RCC 7860 (cell line): ENCODE measurements at regions not wholly inside any gene's neighbourhood (a gene's known extent, or its start where the extent isn't known, plus 50 kb on each side); places are given as distances from the start of the nearest gene placed in this dataset.
"Not testable (repeated sequence)": the region's sequence is repeated elsewhere in the genome, so short reads cannot be mapped to it uniquely, and the experiment has no call there.

Source experiments
- DNase-seq: peaks from one replicate; pipeline ENCODE4 v3.0.0-alpha.2; 2015; ENCODE audit warnings: low spot score
- FAIRE-seq: peaks from 2 replicates; lab custom pipeline; 2012; peaks lifted over from hg19 to GRCh38; lab: Jason Lieb, UNC

DNA sequence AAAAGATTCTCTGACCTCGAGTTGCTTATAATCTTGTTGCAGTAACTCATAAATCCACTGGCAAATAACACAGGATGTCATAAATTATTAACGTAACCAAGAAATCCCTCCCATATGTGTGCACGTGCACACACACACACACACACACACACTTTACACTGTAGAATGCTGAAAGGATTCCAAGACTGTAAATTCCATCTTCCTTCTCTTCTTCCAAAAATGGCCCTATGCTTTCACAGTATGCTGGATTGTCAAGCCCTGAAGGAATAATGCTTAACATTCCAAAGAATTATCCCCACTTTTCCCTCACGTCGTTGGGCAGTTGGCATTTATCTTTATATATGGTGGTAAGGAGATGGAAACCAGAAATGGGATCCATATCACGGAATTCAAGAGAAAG lies 117.5 kb upstream of the CRIM1 start:
- no peak for DNase-seq
- FAIRE-seq, result no peak

DNA sequence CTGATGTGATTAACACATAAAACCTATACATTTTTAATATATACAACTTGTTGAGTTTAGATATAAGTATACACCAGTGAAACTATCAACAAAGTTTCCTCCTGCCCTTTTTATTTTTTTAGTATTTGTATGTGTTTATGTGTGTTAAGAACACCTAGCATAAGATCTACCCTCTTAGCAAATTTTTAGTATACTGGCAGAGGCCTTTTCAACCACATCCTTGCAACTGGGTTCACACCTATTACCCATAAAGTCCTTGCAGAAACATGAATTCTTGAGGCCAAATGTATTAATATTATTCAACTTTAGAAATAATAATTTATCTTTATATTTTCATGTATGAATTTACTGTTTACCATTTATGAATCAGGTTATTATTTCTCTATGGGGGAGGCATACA lies 119.7 kb upstream of the CRIM1 start:
- DNase-seq (no peak), FAIRE-seq (no peak)

DNA sequence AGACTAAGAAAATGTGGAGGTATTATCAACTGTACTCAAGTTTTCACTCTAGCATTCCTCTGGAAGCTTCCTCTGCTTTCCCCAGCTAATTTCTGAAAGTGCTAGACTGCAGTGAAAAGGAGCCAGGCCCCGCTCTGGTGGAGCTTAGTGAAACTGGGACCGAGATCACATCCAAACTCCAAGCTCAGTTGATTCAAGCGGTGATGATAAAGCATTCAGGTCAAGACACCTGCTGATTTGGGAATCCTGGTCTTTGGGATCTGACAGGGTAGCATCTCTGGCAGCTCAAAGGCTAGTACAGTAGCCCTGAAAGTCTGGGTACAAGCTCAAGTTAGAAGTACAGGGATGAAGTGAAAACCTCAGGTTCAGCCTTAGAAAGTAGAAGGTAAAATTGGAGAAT lies 120.2 kb upstream of the CRIM1 start:
- DNase-seq, result no peak
- FAIRE-seq, result no peak

DNA sequence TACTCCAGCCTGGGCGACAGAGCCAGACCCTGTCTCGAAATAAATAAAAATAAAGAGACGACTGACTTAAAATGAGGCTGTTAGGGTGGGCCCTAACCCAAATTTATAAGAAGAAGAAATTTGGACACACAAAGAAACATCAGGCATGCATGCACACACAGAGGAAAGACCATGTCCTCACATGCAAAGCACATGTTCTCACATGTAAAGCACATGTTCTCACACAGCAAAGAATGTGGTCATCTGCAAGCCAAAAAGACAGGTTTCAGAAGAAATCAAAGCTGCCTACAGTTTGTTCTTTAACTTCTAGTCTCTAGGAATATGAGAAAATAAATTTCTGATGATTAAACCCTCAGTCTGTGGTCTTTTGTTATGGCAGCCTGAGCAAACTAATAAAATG lies 132.3 kb upstream of the CRIM1 start:
- no peak for DNase-seq
- FAIRE-seq, result no peak

DNA sequence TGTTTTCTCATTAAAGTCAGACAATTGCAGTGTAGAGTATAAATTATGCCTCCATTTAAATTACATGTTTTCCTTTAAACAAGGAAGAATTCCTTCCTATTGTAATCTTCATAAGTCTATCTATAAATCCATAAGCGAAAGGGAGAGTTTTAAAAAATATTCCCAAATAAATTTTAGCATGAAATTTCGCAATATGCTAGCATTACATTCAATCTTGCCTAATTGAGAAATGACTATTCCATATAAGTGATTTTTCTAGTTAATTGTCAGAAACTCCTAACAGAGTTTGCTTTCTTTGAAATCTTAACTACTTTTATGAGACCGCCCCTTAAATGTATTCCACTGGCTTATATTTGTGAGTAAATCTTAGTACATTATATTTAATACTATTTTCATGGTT lies 133.1 kb upstream of the CRIM1 start:
- FAIRE-seq, result no peak
- DNase-seq, result no peak

DNA sequence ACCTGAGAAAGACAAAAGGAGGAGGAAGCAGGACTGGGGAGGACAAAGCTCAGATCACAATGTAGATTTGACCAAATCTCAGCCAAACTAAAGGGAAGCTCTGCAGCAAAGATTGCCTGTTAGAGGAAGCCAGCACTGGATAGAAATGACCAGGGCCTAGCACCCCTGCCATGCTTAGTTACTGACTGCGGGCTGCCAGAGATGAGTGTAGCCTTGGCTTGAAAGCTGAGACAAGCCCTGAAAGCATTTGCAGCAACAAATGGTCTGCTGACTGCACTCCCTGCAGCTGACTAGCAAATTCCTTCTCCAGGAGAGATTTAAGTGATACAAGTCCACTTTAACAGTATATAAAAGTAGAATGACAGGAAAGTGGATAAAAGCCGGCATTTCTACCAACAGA lies 140.9 kb upstream of the CRIM1 start:
- DNase-seq (no peak), FAIRE-seq (no peak)

DNA sequence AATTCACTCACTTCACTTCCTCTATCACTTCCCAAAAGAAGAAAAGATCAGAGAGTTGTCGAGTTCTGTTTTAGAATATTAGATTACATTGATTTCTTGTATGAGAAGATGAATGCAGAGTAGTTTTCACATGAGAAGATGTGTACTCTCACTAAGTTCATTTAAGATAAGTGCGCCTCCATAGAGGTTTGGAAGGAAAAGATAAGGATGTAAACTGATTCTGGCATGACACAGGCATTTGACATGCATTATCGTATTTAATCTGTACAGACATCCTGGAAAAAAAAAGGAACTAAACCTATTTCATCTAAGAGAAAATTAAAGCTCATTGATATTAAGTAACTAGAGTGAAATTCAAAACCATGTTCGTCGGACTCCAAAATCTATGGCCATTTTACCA lies 152.2 kb upstream of the CRIM1 start:
- no peak for FAIRE-seq
- no peak for DNase-seq

DNA sequence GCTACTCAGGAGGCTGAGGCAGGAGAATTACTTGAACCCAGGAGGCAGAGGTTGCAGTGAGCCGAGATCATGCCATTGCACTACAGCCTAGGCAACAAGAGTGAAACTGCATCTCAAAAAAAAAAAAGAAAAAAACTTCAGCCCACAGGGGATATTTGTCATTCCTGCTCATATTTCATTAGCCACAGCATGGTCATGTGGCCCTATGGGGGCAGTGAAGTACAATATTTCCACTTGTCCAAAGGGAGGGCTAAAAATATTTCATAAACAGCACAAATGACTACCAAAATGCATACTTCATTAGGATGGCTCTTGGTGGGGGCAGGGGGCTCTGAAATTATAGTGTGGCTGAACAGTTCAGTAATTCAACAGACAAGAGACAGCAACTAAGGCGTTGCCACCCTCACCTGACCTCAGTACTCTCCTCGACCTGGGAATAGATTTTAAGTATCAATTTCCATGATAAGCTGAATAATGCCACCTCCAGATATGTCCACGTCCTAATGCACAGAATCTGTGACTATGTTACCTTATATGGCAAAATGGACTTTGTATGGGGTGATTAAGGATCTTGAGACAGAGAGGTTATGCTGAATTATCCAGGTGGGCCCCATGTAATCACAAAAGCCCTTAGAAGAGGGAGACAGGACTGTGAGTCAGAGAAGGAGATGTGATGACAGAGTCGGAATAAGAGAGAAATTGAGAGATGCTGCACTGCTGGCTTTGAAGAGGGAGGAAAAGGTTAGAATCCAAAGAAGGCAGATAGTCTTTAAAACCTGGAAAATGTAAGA lies 158.2 kb upstream of the CRIM1 start:
- no peak for DNase-seq
- no peak for FAIRE-seq

DNA sequence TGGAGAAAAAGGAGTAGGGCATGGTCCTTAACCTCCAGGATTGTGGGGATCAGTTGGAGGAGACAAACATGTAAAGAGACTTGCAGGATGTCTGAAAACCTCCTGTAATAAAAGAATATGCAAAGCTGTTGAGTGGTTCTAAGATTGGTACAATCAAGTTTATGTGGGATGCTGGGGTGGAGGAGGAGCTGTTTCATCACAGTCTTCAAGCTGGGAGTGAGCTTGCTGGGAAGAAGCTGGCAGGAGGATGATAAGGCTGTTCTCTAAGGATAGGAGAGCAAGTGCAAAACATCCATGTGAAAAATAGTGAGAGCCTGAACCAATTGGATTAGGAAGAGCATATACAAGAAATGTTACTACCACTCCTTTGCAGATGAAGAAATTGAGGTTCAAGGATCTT lies 161.9 kb upstream of the CRIM1 start:
- no peak for DNase-seq
- FAIRE-seq, result no peak

DNA sequence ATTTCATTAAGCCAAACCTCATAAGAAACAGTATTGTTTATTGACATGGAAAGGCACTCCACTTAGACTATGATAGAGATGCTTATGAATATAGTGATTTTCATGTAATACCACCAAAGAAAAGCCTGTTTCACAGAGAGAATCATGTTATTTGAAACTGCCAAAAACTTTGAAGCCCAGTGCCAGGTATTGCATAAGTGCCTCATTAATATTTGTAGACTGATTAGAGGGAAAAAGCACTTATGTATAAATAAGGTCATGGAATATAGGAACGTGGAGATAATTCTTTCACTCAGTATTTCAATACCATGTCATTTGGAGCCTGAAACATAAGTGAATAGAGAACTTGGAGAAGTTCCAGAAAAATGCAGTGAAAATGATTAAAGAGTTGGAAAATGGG lies 162.6 kb upstream of the CRIM1 start:
- FAIRE-seq (no peak), DNase-seq (no peak)

DNA sequence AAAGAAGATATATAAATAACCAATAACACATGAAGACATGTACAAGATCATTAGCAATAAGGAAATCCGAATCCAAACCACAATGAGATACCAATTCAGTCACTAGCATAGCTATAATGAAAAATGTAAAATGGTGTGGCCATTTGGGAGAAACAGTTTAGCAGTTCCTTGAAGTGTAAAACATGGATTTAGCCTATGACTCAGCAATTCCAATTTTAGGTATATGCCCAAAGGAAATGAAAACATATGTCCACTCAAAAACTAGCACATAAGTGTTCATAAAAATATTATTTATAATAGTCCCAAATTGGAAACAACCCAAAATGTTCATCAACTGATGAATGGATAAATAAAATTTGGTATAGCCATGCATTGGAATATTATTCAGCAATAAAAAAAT lies 165.5 kb upstream of the CRIM1 start:
- no peak for FAIRE-seq
- DNase-seq, result no peak

DNA sequence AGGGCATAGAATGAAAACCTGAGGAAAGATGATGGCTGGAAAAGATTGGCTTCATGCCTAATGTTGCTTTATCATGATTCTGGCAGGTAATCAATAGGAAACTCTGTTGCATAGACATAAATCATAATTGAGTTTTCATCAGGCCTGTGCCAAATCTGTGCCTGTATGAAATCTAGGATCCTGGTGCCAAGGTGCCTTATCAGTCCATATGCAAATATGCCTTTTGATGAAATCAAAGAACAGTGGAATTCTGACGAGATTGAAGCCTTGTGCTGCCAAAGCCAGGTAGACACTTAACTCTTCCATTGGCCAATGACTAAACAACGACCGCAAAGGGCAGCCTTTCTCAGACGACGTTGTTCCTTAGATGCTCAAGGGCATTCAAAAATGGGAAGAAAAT lies 170.0 kb upstream of the CRIM1 start:
- DNase-seq, result no peak
- no peak for FAIRE-seq

DNA sequence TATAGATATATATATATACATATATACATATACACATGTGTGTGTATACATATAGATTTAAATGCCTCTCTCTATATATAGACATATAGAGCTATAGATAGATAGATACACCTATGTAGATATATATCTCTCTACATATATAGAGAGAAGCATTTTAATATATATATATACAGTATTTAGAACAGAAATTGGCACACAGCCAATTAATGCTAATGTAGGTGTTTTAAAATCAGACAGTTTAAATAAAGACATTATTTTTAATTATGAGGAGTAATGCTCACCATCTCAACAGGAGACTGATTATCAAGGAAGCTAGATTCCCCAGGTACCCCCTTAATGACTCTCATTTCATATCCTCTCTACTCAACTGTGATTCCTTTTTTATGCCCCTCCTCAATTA lies 170.7 kb upstream of the CRIM1 start:
- DNase-seq (no peak), FAIRE-seq (no peak)

DNA sequence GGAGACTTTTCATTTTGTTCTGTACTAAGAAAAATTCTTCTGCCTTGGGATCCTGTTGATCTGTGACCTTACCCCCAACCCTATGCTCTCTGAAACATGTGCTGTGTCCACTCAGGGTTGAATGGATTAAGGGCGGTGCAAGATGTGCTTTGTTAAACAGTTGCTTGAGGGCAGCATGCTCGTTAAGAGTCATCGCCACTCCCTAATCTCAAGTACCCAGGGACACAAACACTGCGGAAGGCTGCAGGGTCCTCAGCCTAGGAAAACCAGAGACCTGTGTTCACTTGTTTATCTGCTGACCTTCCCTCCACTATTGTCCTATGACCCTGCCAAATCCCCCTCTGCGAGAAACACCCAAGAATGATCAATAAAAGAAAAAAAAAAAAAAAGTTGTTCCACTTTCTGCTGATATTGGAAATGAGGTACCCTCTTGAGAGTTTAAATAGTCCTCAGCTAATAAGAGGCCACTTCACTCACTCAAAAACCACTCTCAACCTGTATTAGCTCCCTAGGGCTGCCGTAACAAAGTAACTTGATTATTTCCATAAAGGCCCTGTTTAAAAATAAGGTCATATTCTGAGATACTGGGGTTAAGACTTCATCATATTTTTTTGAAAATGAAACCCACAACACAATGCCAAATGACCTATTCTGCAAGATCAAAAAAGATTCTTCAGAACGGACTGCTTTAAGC lies 174.6 kb upstream of the CRIM1 start:
- not testable (repeated sequence) for FAIRE-seq, DNase-seq

DNA sequence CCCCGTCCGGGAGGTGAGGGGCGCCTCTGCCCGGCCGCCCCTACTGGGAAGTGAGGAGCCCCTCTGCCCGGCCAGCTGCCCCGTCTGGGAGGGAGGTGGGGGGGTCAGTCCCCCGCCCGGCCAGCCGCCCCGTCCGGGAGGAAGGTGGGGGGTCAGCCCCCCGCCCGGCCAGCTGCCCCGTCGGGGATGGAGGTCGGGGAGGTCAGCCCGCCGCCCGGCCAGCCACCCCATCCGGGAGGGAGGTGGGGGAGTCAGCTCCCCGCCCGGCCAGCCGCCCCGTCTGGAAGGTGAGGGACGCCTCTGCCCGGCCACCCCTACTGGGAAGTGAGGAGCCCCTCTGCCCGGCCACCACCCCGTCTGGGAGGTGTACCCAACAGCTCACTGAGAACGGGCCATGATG lies 175.3 kb upstream of the CRIM1 start:
- not testable (repeated sequence) for FAIRE-seq

DNA sequence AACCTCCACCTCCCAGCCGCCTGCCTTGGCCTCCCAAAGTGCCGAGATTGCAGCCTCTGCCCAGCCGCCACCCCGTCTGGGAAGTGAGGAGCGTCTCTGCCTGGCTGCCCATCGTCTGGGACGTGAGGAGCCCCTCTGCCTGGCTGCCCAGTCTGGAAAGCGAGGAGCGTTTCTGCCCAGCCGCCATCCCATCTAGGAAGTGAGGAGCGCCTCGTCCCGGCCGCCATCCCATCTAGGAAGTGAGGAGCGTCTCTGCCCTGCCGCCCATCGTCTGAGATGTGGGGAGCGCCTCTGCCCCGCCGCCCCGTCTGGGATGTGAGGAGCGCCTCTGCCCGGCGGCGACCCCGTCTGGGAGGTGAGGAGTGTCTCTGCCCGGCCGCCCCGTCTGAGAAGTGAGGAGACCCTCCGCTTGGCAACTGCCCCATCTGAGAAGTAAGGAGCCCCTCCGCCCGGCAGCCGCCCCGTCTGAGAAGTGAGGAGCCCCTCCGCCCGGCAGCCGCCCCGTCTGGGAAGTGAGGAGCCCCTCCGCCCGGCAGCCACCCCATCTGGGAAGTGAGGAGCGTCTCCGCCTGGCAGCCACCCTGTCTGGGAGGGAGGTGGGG lies 175.8 kb upstream of the CRIM1 start:
- FAIRE-seq, DNase-seq: not testable (repeated sequence)

More for the DNA sequence above, 175.3 kb upstream of the CRIM1 start:
- DNase-seq, result not testable (repeated sequence)

DNA sequence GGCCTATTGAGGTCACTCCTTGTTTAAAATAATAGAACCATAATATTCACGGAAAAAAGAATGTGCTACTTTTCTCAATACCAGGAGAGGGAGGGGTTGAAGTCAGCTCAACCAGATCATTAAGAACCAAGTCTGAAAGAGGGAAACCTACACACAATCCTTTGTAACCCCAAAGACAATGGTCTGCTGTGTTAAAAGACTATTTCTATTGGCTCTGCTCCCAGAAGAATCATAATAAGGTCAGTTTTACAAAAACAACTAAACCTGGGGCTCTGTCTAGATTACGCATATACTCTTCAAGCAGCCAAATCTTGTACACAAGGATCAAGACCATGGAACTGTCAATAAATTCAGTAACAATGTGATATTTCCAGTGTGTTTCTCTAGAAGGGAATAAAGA lies 177.2 kb upstream of the CRIM1 start:
- FAIRE-seq (no peak), DNase-seq (no peak)

DNA sequence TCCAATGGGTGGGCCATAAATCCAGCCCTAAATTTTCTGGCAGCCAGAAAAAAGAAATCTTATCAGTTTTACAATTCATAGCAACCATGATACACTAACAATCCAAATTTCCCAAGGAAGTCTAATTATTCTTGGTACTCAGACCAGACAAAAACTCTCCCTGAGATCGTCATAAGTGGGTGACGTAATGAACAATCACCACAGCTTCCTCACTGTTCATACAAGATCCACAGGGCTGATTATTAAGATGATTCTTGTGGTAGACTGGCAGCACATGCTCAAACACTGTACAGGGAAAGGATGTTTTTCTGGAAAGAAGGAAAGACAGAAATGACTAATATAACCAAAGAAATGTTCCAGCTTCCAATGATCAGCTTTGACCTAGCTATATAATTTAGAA lies 178.3 kb upstream of the CRIM1 start:
- no peak for FAIRE-seq
- DNase-seq, result no peak

DNA sequence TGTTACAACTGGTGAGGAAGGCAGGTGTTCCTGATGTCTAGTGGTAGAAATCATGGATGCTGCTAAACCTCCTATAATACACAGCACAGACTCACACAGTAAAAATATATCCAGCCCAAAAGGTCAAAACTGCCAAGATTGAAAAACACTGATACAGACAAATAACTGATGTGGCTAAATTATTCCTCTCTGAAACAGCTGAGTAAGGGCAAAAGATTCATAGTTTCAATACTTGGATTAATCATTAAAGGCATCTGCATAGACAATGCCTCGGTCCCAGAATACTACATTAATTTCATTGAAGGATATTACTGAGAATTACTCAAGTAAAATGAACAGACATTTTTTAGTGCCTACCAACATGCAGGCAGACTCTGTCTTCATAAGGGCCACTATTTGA lies 180.7 kb upstream of the CRIM1 start:
- no peak for FAIRE-seq
- DNase-seq, result no peak

DNA sequence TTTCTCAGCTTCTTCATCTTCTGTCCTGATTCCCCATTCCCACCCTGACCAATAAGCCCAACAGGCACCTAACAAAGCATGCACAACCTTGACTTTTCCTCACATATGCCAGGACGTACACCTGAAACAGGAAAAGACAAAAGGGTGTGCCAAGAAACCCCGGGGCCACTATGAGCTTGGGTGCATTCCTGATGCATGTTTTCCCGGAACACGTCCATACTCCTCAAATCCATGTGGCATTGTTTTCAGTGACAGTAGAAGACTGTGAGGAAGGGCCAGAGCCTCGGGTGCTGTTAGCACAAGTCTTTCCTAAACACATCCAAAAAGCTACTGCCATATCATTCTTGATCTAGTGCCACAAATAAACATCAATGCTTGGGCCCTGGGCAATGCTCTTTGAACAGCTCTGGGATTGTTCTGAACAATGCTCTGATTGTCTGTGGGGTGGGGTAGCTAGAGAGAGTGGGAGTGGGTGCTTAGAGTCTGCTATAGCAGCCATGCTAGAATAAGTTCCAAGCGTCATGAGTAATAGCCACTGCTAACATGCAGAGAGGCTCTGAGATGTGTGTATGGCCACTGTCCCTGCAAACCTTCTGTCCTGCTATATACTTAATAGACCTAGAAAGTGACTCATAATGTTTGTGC lies 181.7 kb upstream of the CRIM1 start:
- FAIRE-seq (no peak), DNase-seq (no peak)

DNA sequence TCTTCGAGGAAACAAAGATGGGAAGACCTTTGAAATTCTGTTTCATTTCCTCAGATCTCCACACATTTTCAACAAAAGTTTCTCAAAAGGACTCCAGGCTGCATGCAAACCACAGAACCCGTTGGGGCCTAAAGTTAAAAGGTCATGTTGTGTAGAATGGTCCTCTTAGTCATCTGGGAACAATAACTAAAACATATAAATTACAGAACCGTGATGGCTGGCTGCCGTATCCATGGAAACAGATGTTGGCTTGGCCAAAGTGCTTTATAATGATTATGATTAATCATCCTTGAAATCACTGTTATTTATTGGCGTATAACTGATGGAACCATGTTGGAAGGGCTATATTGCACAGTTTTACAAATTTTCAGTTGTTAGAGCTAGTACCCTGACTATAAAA lies 182.8 kb upstream of the CRIM1 start:
- no peak for DNase-seq

DNA sequence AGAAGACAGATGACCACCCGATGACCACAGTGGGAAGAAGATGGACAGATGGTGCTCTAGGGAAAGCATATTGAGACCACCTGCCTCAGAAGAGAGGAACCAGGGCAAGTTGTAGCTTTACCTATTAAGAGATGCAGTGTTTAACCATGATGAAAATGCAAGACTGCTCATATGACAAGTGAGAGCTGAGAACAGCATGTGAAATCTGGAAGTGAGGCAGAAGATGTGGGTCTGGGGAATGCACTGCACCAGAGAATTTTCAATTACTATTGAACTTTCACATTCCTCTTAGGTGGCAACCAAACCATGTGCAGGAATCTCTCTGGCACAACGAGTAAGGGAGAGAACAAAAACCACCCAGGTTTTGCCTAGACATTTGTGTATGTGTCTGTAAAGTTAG lies 184.8 kb upstream of the CRIM1 start:
- FAIRE-seq, result no peak
- DNase-seq, result no peak

More for the DNA sequence above, 182.8 kb upstream of the CRIM1 start:
- no peak for FAIRE-seq
